Glomerular visceral epithelial cell (primary cell): ENCODE measurements at regions not wholly inside any gene's neighbourhood (a gene's known extent, or its start where the extent isn't known, plus 50 kb on each side); places are given as distances from the start of the nearest gene placed in this dataset.
"Not testable (repeated sequence)": the region's sequence is repeated elsewhere in the genome, so short reads cannot be mapped to it uniquely, and the experiment has no call there.

Experiments used
- DNase-seq: peaks from one replicate; pipeline ENCODE4 v3.0.0-alpha.2; 2016; ENCODE audit errors: extremely low spot score

- no peak for DNase-seq
These were observed 368.3 kb upstream of the OLFM3 start for GRCh38 chr1:102365071-102365470.

- DNase-seq: no peak
These were observed 339.9 kb upstream of the OLFM3 start for GRCh38 chr1:102336602-102337001.

- DNase-seq: no peak
These were observed 321.5 kb upstream of the OLFM3 start for GRCh38 chr1:102318104-102318806.

GRCh38 chr1:102315096-102315495 lies 318.4 kb upstream of the OLFM3 start:
- no peak for DNase-seq

- DNase-seq: no peak
These were observed 299.4 kb upstream of the OLFM3 start for GRCh38 chr1:102296116-102296515.

- DNase-seq: no peak
These were observed 286.2 kb upstream of the OLFM3 start for GRCh38 chr1:102282955-102283354.

GRCh38 chr1:102262994-102263393 lies 266.3 kb upstream of the OLFM3 start:
- DNase-seq: no peak

GRCh38 chr1:102252731-102253505 lies 256.2 kb upstream of the OLFM3 start:
- no peak for DNase-seq

- no peak for DNase-seq
These were observed 245.0 kb upstream of the OLFM3 start for GRCh38 chr1:102241431-102242338.

- DNase-seq: no peak
These were observed 242.5 kb upstream of the OLFM3 start for GRCh38 chr1:102239247-102239646.

- DNase-seq: no peak
These were observed 238.1 kb upstream of the OLFM3 start for GRCh38 chr1:102234753-102235359.

- DNase-seq: no peak
These were observed 222.7 kb upstream of the OLFM3 start for GRCh38 chr1:102219463-102219862.

GRCh38 chr1:102210891-102211290 lies 214.2 kb upstream of the OLFM3 start:
- DNase-seq: not testable (repeated sequence)

GRCh38 chr1:102191723-102192122 lies 195.0 kb upstream of the OLFM3 start:
- peak; percentile 36 for DNase-seq

GRCh38 chr1:102190429-102190828 lies 193.7 kb upstream of the OLFM3 start:
- DNase-seq: no peak

GRCh38 chr1:102186536-102186935 lies 189.8 kb upstream of the OLFM3 start:
- no peak for DNase-seq

- DNase-seq: no peak
These were observed 188.5 kb upstream of the OLFM3 start for GRCh38 chr1:102185260-102185659.

GRCh38 chr1:102184477-102184876 lies 187.8 kb upstream of the OLFM3 start:
- no peak for DNase-seq

- DNase-seq: no peak
These were observed 187.0 kb upstream of the OLFM3 start for GRCh38 chr1:102183711-102184110.

- no peak for DNase-seq
These were observed 186.0 kb upstream of the OLFM3 start for GRCh38 chr1:102182603-102183260.

GRCh38 chr1:102181341-102181740 lies 184.6 kb upstream of the OLFM3 start:
- DNase-seq: no peak
